CD4-positive, alpha-beta T cell (primary cell): ENCODE measurements at regions not wholly inside any gene's neighbourhood (a gene's known extent, or its start where the extent isn't known, plus 50 kb on each side); places are given as distances from the start of the nearest gene placed in this dataset.

Experiments
- ATAC-seq: fragments of 200-7000 bp; cut with Tn5 transposase; one replicate; pipeline ENCODE4 v1.10.0; 2022; ENCODE audit warnings: mild to moderate bottlenecking; ENCODE audit not compliant: poor library complexity
- CTCF ChIA-PET: fragments of 350-600 bp; sonication (Branson Sonifier 250); formaldehyde crosslinking; loops from one replicate; lab custom pipeline; 2021; ENCODE audit warnings: antibody characterized with exemption, inconsistent platforms; lab: Charles Lee
- POLR2A ChIA-PET: fragments of 350-600 bp; sonication (Branson Sonifier 250); formaldehyde crosslinking; loops from one replicate; lab custom pipeline; 2021; ENCODE audit warnings: antibody characterized with exemption, inconsistent platforms; lab: Charles Lee
- DNase-seq, 14 experiments: peaks; one replicate each; pipeline ENCODE4 v3.0.0-alpha.2; 2013 to 2020; ENCODE audit warnings: mixed read lengths in 2 of 14
- H3K27ac ChIP-seq, 2 donors: one replicate each; pipeline versions ENCODE4 v1.5.1 to v1.7.0; 2013; ENCODE audit warnings: low read length in 2 of 2, low read depth in 1 of 2, mild to moderate bottlenecking in 1 of 2
- H3K27me3 ChIP-seq, 2 experiments: 1 replicate in 1 of 2; 2 replicates in 1 of 2; pipeline versions ENCODE4 v1.6.1 to v1.7.0; 2013; ENCODE audit warnings: low read length in 2 of 2, control low read depth in 1 of 2, mild to moderate bottlenecking in 1 of 2, moderate library complexity in 1 of 2; ENCODE audit not compliant: insufficient read depth in 2 of 2, control insufficient read depth in 1 of 2
- H3K36me3 ChIP-seq: one replicate; pipeline ENCODE4 v1.6.1; 2013; ENCODE audit warnings: low read length, control low read depth; ENCODE audit not compliant: insufficient read depth
- H3K4me1 ChIP-seq: one replicate; pipeline ENCODE4 v1.6.1; 2013; ENCODE audit warnings: low read length, control low read depth; ENCODE audit not compliant: insufficient read depth
- H3K4me3 ChIP-seq: one replicate; pipeline ENCODE4 v1.5.1; 2013; ENCODE audit warnings: mild to moderate bottlenecking, low read length, moderate library complexity
- H3K9me3 ChIP-seq, 2 experiments: 1 replicate in 1 of 2; 2 replicates in 1 of 2; pipeline versions ENCODE4 v1.6.1 to v1.7.0; 2013; ENCODE audit warnings: low read length in 2 of 2, mild to moderate bottlenecking in 2 of 2, control low read depth in 1 of 2, moderate library complexity in 1 of 2; ENCODE audit not compliant: control insufficient read depth in 1 of 2, insufficient read depth in 1 of 2
- H3K27ac Mint-ChIP-seq: one replicate; pipeline ENCODE4 v1.8.0; 2020; ENCODE audit warnings: mixed read lengths
- H3K27me3 Mint-ChIP-seq: one replicate; pipeline ENCODE4 v1.8.0; 2021; ENCODE audit warnings: mixed read lengths
- H3K36me3 Mint-ChIP-seq: one replicate; pipeline ENCODE4 v1.8.0; 2021; ENCODE audit warnings: low read depth, mixed read lengths
- H3K4me1 Mint-ChIP-seq: one replicate; pipeline ENCODE4 v1.8.0; 2021; ENCODE audit warnings: low read depth, mixed read lengths
- H3K4me3 Mint-ChIP-seq: one replicate; pipeline ENCODE4 v1.8.0; 2020; ENCODE audit warnings: mild to moderate bottlenecking, mixed read lengths
- H3K9me3 Mint-ChIP-seq: one replicate; pipeline ENCODE4 v1.8.0; 2020; ENCODE audit warnings: mixed read lengths
- CTCF ChIP-seq: fragments of 200-600 bp; IDR thresholded peaks from one replicate; pipeline ENCODE4 v1.8.0; 2022; ENCODE audit warnings: antibody characterized with exemption, mild to moderate bottlenecking
- intact Hi-C, 2 experiments: fragments of 100-400 bp; cut with DNase I in 1 of 2; cut with micrococcal nuclease in 1 of 2; formaldehyde crosslinking; loops; one replicate each; pipeline versions ENCODE4 v1.15.1 to v1.9.0; 2023 to 2025; cut with DNase I, micrococcal nuclease

GRCh38 chr3:26084629-26085028, 294.7 kb downstream of the OXSM start:
- no peak for DNase-seq
- Histone ChIP-seq H3K27me3 (no peaks in the 10 kb centered on the region), H3K4me3 (no peak overlapping the region), H3K9me3 (peaks cover 8 to 9% of the 10 kb centered on the region in 2 experiments), H3K4me1 (no peaks in the 10 kb centered on the region), H3K36me3 (no peaks in the 10 kb centered on the region), H3K27ac (no peak overlapping the region)
- H3K9me3 Mint-ChIP-seq, result peaks cover 9% of the 10 kb centered on the region
- CTCF ChIA-PET, result no interaction called here
- TF ChIP-seq CTCF, result no peak
- H3K4me1 Mint-ChIP-seq, result no peaks in the 10 kb centered on the region
- no peak overlapping the region for H3K4me3 Mint-ChIP-seq
- ATAC-seq, result no peak
- no peaks in the 10 kb centered on the region for H3K36me3 Mint-ChIP-seq
- no peaks in the 10 kb centered on the region for H3K27me3 Mint-ChIP-seq
- H3K27ac Mint-ChIP-seq, result no peak overlapping the region
- intact Hi-C loops, result no loop called here
- POLR2A ChIA-PET, result no interaction called here

GRCh38 chr3:26087751-26088150, 297.9 kb downstream of the OXSM start:
- H3K27ac ChIP-seq, result no peak overlapping the region
- no peaks in the 10 kb centered on the region for H3K4me1 ChIP-seq
- no peaks in the 10 kb centered on the region for H3K27me3 Mint-ChIP-seq
- ChIA-PET CTCF (no interaction called here), POLR2A (no interaction called here)
- TF ChIP-seq CTCF, result no peak
- DNase-seq (no peak), ATAC-seq (no peak)
- H3K9me3 ChIP-seq, result peaks cover 8 to 9% of the 10 kb centered on the region in 2 experiments
- peaks cover 9% of the 10 kb centered on the region for H3K9me3 Mint-ChIP-seq
- no peak overlapping the region for H3K4me3 ChIP-seq
- no peaks in the 10 kb centered on the region for H3K36me3 Mint-ChIP-seq
- H3K27me3 ChIP-seq, result no peaks in the 10 kb centered on the region
- no peak overlapping the region for H3K4me3 Mint-ChIP-seq
- intact Hi-C loops, result no loop called here
- H3K27ac Mint-ChIP-seq, result no peak overlapping the region
- H3K4me1 Mint-ChIP-seq, result no peaks in the 10 kb centered on the region
- H3K36me3 ChIP-seq, result no peaks in the 10 kb centered on the region

- ATAC-seq, result no peak
- Mint-ChIP-seq H3K27ac (no peak overlapping the region), H3K4me3 (no peak overlapping the region), H3K9me3 (peaks cover 17% of the 10 kb centered on the region), H3K4me1 (no peaks in the 10 kb centered on the region), H3K27me3 (no peaks in the 10 kb centered on the region), H3K36me3 (no peaks in the 10 kb centered on the region)
- H3K27me3 ChIP-seq, result no peaks in the 10 kb centered on the region
- no peaks in the 10 kb centered on the region for H3K36me3 ChIP-seq
- CTCF ChIA-PET, result no interaction called here
- H3K4me1 ChIP-seq, result no peaks in the 10 kb centered on the region
- POLR2A ChIA-PET, result no interaction called here
- H3K4me3 ChIP-seq, result no peak overlapping the region
- peaks cover 8 to 9% of the 10 kb centered on the region in 2 experiments for H3K9me3 ChIP-seq
- H3K27ac ChIP-seq, result no peak overlapping the region
- DNase-seq, result no peak
- TF ChIP-seq CTCF, result no peak
- intact Hi-C loops, result no loop called here
These were observed 299.4 kb downstream of the OXSM start for GRCh38 chr3:26089249-26089648.
